IMR-90 (cell line): ENCODE measurements at regions not wholly inside any gene's neighbourhood (a gene's known extent, or its start where the extent isn't known, plus 50 kb on each side); places are given as distances from the start of the nearest gene placed in this dataset.

Experiments used
- ATAC-seq: fragments of 200-7000 bp; cut with Tn5 transposase; 2 replicates; pipeline ENCODE4 v1.9.1; 2020; ENCODE audit warnings: low read depth, mild to moderate bottlenecking, moderate library complexity
- BruUV-seq: library from RNA; stranded (reverse); fragments of 400-500 nt; replicated peaks from 2 replicates; lab custom pipeline; 2021; lab: Mats Ljungman, UMichigan
- CTCF ChIA-PET: fragments of 300-600 bp; formaldehyde crosslinking; extraction: SDS; loops from one replicate; lab custom pipeline; 2021; ENCODE audit warnings: antibody characterized with exemption; lab: Yijun Ruan, JAX
- POLR2A ChIA-PET: fragments of 300-600 bp; sonication (Branson Sonifier 250); formaldehyde crosslinking; loops from one replicate; lab custom pipeline; 2022; ENCODE audit warnings: antibody characterized with exemption; ENCODE audit not compliant: unreplicated experiment; lab: Charles Lee
- DNase-seq: peaks from one replicate; pipeline ENCODE4 v3.0.0; 2013
- H2AFZ ChIP-seq: replicated peaks from 2 replicates; pipeline ENCODE3; 2013; ENCODE audit warnings: low read length, mild to moderate bottlenecking; ENCODE audit not compliant: poor library complexity
- H2AK5ac ChIP-seq: 2 replicates; pipeline ENCODE4 v1.6.1; 2013; ENCODE audit warnings: low read depth, low read length, inconsistent platforms
- H2AK9ac ChIP-seq: replicated peaks from 2 replicates; pipeline ENCODE3; 2013; ENCODE audit warnings: mild to moderate bottlenecking, low read depth, low read length, moderate library complexity; ENCODE audit not compliant: poor library complexity
- H2BK120ac ChIP-seq: 2 replicates; pipeline ENCODE4 v1.6.1; 2013; ENCODE audit warnings: low read depth, low read length, inconsistent platforms
- H2BK15ac ChIP-seq: 3 replicates; pipeline ENCODE4 v1.6.1; 2013; ENCODE audit warnings: low read depth, low read length, inconsistent platforms
- H2BK20ac ChIP-seq: 2 replicates; pipeline ENCODE4 v1.6.1; 2013; ENCODE audit warnings: low read depth, mild to moderate bottlenecking, inconsistent platforms, low read length, moderate library complexity
- H2BK5ac ChIP-seq: 2 replicates; pipeline ENCODE4 v1.6.1; 2013; ENCODE audit warnings: mild to moderate bottlenecking, low read depth, low read length, inconsistent platforms; ENCODE audit not compliant: poor library complexity, severe bottlenecking
- H3K14ac ChIP-seq: replicated peaks from 2 replicates; pipeline ENCODE4 v1.6.1; 2013; ENCODE audit warnings: low read depth, low read length, inconsistent platforms
- H3K18ac ChIP-seq: 2 replicates; pipeline ENCODE4 v1.6.1; 2013; ENCODE audit warnings: low read depth, low read length, control low read depth
- H3K23ac ChIP-seq: 2 replicates; pipeline ENCODE4 v1.6.1; 2013; ENCODE audit warnings: low read depth, low read length, inconsistent platforms
- H3K27ac ChIP-seq: 2 replicates; pipeline ENCODE4 v1.5.1; 2013; ENCODE audit warnings: mild to moderate bottlenecking, control low read depth, low read length; ENCODE audit not compliant: insufficient read depth
- H3K27me3 ChIP-seq: 2 replicates; pipeline ENCODE4 v1.6.1; 2013; ENCODE audit warnings: low read length; ENCODE audit not compliant: control insufficient read depth, insufficient read depth
- H3K36me3 ChIP-seq: 2 replicates; pipeline ENCODE4 v1.6.1; 2013; ENCODE audit warnings: low read length, mixed read lengths; ENCODE audit not compliant: control insufficient read depth, insufficient read depth
- H3K4ac ChIP-seq: 2 replicates; pipeline ENCODE4 v1.6.1; 2013; ENCODE audit warnings: low read depth, low read length, inconsistent platforms
- H3K4me1 ChIP-seq: 2 replicates; pipeline ENCODE4 v1.6.1; 2013; ENCODE audit warnings: low read length, mixed read lengths; ENCODE audit not compliant: control insufficient read depth, insufficient read depth
- H3K4me2 ChIP-seq: 2 replicates; pipeline ENCODE4 v1.6.1; 2013; ENCODE audit warnings: low read depth, mild to moderate bottlenecking, control low read depth, low read length, moderate library complexity
- H3K4me3 ChIP-seq: 2 replicates; pipeline ENCODE4 v1.5.1; 2013; ENCODE audit warnings: low read depth, mild to moderate bottlenecking, control low read depth, low read length, moderate library complexity; ENCODE audit not compliant: insufficient read depth
- H3K56ac ChIP-seq: 2 replicates; pipeline ENCODE4 v1.6.1; 2013; ENCODE audit warnings: low read length, inconsistent platforms; ENCODE audit not compliant: insufficient read depth; ENCODE audit errors: extremely low read depth
- H3K79me1 ChIP-seq, 2 experiments: 2 replicates each; pipeline ENCODE4 v1.6.1; 2013; ENCODE audit warnings: low read length in 2 of 2, inconsistent platforms in 1 of 2, low read depth in 1 of 2
- H3K9ac ChIP-seq: 2 replicates; pipeline ENCODE4 v1.6.1; 2013; ENCODE audit warnings: low read depth, low read length, control low read depth
- H3K9me1 ChIP-seq: 2 replicates; pipeline ENCODE4 v1.6.1; 2013; ENCODE audit warnings: low read length, inconsistent platforms; ENCODE audit not compliant: insufficient read depth
- H3K9me3 ChIP-seq: 2 replicates; pipeline ENCODE4 v1.6.1; 2013; ENCODE audit warnings: low read length; ENCODE audit not compliant: control insufficient read depth, insufficient read depth
- H4K20me1 ChIP-seq: 2 replicates; pipeline ENCODE4 v1.6.1; 2013; ENCODE audit warnings: low read length, inconsistent platforms; ENCODE audit not compliant: insufficient read depth
- H4K5ac ChIP-seq: 2 replicates; pipeline ENCODE4 v1.6.1; 2013; ENCODE audit warnings: mild to moderate bottlenecking, low read depth, low read length, control low read depth
- H4K8ac ChIP-seq, 2 experiments: 2 replicates each; pipeline ENCODE4 v1.6.1; 2013; ENCODE audit warnings: low read depth in 2 of 2, low read length in 2 of 2, control low read depth in 1 of 2, inconsistent platforms in 1 of 2
- H4K91ac ChIP-seq: 2 replicates; pipeline ENCODE4 v1.6.1; 2013; ENCODE audit warnings: low read depth, low read length, inconsistent platforms; ENCODE audit not compliant: insufficient read depth
- BHLHE40 ChIP-seq: fragments of 150-350 bp; IDR thresholded peaks from 2 replicates; pipeline ENCODE4 v1.6.1; 2016; ENCODE audit warnings: mild to moderate bottlenecking, low read depth, low read length
- MXI1 ChIP-seq: IDR thresholded peaks from 2 replicates; pipeline ENCODE4 v1.6.1; 2012; ENCODE audit warnings: low read depth, mild to moderate bottlenecking, low read length, moderate library complexity, borderline replicate concordance
- RFX5 ChIP-seq: IDR thresholded peaks from 2 replicates; pipeline ENCODE4 v1.8.0; 2012; ENCODE audit warnings: low read depth, mild to moderate bottlenecking, low read length, moderate library complexity
- WGBS, 2 experiments: methylation state at CpG; one replicate each; pipeline versions ENCODE4 v1.1.5 to v1.1.7; 2013; ENCODE audit warnings: missing lambda C conversion rate in 2 of 2; ENCODE audit not compliant: insufficient read length in 1 of 2; ENCODE audit errors: extremely low coverage in 2 of 2; 5-methylcytosine and 5-hydroxymethylcytosine counted together
- dilution Hi-C: fragments of 300-500 bp; cut with HindIII; formaldehyde crosslinking; loops from one replicate; pipeline ENCODE4 v1.14.3; 2018; ENCODE audit warnings: low sequenced_read_pairs; ENCODE audit not compliant: unreplicated experiment
- in situ Hi-C: fragments of 300-500 bp; cut with MboI; formaldehyde crosslinking; loops from 3 replicates; pipeline ENCODE4 v1.14.3; 2019; ENCODE audit warnings: low sequenced_read_pairs, inconsistent platforms, mixed read lengths
- intact Hi-C: fragments of 100-400 bp; cut with micrococcal nuclease; formaldehyde crosslinking; loops from 2 replicates; pipeline ENCODE4 v1.10.0; 2022

DNA sequence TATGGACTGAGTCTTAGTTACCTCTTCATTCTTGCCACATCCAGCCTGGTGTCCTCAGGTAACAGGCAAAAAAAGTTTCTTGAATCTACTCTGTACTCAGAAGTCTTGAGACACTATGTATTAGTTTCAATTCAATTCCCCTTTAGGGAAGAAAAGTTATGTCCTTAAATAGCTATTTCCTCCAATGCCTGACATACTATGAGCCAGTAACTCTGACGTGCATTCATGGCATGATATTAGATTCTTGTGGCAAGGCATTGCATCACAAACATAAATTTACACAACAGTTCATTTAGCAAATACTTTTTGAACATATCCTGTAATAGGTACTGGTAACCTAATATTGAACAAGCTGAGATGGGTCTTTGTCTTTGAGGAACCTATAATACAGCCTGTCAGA is 109.3 kb upstream of the FOXB1 start:
- H3K27ac ChIP-seq = no peak overlapping the region
- DNase-seq (no peak), ATAC-seq (no peak)
- no TSS peak for BruUV-seq
- TF ChIP-seq RFX5 = no peak
- TF ChIP-seq BHLHE40 = no peak
- no peak for TF ChIP-seq MXI1
- H3K9ac ChIP-seq = no peak overlapping the region
- H4K20me1 ChIP-seq = no peaks in the 10 kb centered on the region
- H3K4ac ChIP-seq = no peak overlapping the region
- in situ Hi-C loops (no loop called here), intact Hi-C loops (no loop called here), dilution Hi-C loops (no loop called here)
- no peak overlapping the region for H2BK15ac ChIP-seq
- H3K56ac ChIP-seq = no peak overlapping the region
- CTCF ChIA-PET = no interaction called here
- no peak overlapping the region for H4K8ac ChIP-seq
- no peak overlapping the region for H3K4me3 ChIP-seq
- no peak overlapping the region for H4K91ac ChIP-seq
- no peak overlapping the region for H2BK5ac ChIP-seq
- H3K9me3 ChIP-seq = no peaks in the 10 kb centered on the region
- no peak overlapping the region for H3K18ac ChIP-seq
- H3K14ac ChIP-seq = no peak overlapping the region
- no peak overlapping the region for H3K4me2 ChIP-seq
- no peak overlapping the region for H2BK120ac ChIP-seq
- no CpG with 5 or more reads among the region's 1 CpG for WGBS, 2 experiments
- H3K9me1 ChIP-seq = no peaks in the 10 kb centered on the region
- H2AK9ac ChIP-seq = no peak overlapping the region
- H3K4me1 ChIP-seq = no peaks in the 10 kb centered on the region
- H2AK5ac ChIP-seq = no peak overlapping the region
- H3K79me1 ChIP-seq = no peaks in the 10 kb centered on the region
- H2BK20ac ChIP-seq = no peak overlapping the region
- no peak overlapping the region for H2AFZ ChIP-seq
- no peak overlapping the region for H4K5ac ChIP-seq
- no peaks in the 10 kb centered on the region for H3K36me3 ChIP-seq
- POLR2A ChIA-PET = no interaction called here
- H3K23ac ChIP-seq = no peak overlapping the region
- H3K27me3 ChIP-seq = no peaks in the 10 kb centered on the region
